ENCODE measurements at regions not wholly inside any gene's neighbourhood (a gene's known extent, or its start where the extent isn't known, plus 50 kb on each side); places are given as distances from the start of the nearest gene placed in this dataset.

DNA sequence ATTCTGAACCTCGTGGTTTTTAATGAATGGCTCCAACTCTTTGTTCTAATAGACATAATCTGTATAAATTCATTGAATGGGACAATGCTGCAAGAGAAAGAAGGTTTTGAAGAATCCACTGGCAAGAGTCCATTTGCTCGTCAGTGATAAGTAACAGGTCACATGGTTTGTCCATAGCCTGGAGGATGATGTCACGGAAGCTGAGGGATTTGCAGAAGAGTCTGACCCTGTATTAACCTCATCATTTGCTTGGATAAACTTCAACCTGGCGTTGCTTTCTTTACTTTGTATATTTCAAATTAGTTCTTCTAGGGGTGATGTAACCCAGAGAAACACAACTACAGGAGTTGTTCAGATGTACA is 197.4 kb downstream of the GAS1 start:
- peak overlapping the region in 1 of 2 donors; percentile 7 for H3K9ac ChIP-seq (ENCODE audit: insufficient read depth in 1 of 2, low read length in 2 of 2)
- H3K36me3 ChIP-seq (ENCODE audit: control insufficient read depth in 4 of 4, insufficient read depth in 4 of 4, low read length in 4 of 4) = no peaks in the 10 kb centered on the region
- DNase-seq = peak; percentile 40 to 86 (median 77)
- peaks cover 0 to 2% (median 0%) of the 10 kb centered on the region in 4 donors for H3K9me3 ChIP-seq (ENCODE audit: control insufficient read depth in 4 of 4, insufficient read depth in 3 of 4, low read length in 3 of 4)
- TF ChIP-seq CTCF (IDR thresholded peaks at IDR 0.05; ENCODE audit: control extremely low read depth, extremely low read depth) = no peak
- no peaks in the 10 kb centered on the region for H3K27me3 ChIP-seq (ENCODE audit: control insufficient read depth in 3 of 3, insufficient read depth in 3 of 3, low read length in 2 of 3)
- WGBS, 2 donors = 66 to 75% methylated on average over 4 of the region's 4 CpGs
- H3K27ac ChIP-seq (ENCODE audit: low read depth in 1 of 2, low read length in 1 of 2) = no peak overlapping the region
- ATAC-seq (ENCODE audit: insufficient read depth, low FRiP score) = no peak
- no peak overlapping the region for H3K4me3 ChIP-seq
- peaks cover 0 to 32% (median 15%) of the 10 kb centered on the region in 5 donors for H3K4me1 ChIP-seq (ENCODE audit: control insufficient read depth in 5 of 5, insufficient read depth in 5 of 5, low read length in 5 of 5)

DNA sequence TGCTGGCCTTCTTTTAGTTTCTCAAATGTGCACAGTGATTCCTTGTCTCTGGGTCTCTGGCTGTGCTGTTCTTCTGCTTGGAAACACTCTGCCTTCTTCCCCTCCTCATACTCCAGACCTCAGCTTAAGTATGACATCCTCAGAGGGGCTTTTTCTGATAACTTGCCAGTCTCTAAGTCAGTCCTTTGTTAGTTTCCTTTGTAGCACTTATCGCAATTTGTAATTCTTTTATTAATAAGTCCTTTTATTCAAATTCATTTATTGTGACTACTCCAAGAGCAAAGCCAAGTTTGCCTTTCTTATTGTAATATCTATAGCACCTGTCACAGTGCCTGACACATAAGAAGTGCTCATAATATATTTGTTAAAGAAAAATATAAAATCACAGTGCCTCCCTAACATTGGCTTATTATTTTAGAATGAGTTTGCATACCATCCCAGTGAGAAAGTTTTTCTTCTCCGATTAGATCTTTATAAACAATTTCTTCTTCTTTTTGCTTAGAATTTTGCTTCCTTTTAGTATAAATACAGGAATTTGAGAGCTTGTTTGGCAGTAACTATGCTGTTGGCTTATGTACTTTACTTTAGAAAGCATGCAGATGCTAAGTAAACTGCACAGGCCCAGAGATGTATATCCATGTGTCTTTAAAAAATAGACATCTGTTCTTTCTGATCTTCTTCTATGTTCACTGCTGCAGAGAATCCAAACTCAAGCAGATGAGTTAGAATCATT is 198.0 kb downstream of the GAS1 start:
- H3K4me1 ChIP-seq (ENCODE audit: control insufficient read depth in 5 of 5, insufficient read depth in 5 of 5, low read length in 5 of 5) = peaks cover 0 to 26% (median 9%) of the 10 kb centered on the region in 5 donors
- H3K9ac ChIP-seq (ENCODE audit: insufficient read depth in 1 of 2, low read length in 2 of 2) = peak overlapping the region in 1 of 2 donors; percentile 7
- DNase-seq (peak in 2 of 3 donors; percentile 71 to 82), ATAC-seq (ENCODE audit: insufficient read depth, low FRiP score) (no peak)
- WGBS, 2 donors = 64 to 86% methylated on average over 2 of the region's 2 CpGs
- no peak for TF ChIP-seq CTCF (IDR thresholded peaks at IDR 0.05; ENCODE audit: control extremely low read depth, extremely low read depth)
- no peaks in the 10 kb centered on the region for H3K27me3 ChIP-seq (ENCODE audit: control insufficient read depth in 3 of 3, insufficient read depth in 3 of 3, low read length in 2 of 3)
- H3K4me3 ChIP-seq = no peak overlapping the region
- peaks cover 0 to 2% (median 0%) of the 10 kb centered on the region in 4 donors for H3K9me3 ChIP-seq (ENCODE audit: control insufficient read depth in 4 of 4, insufficient read depth in 3 of 4, low read length in 3 of 4)
- H3K27ac ChIP-seq (ENCODE audit: low read depth in 1 of 2, low read length in 1 of 2) = no peak overlapping the region
- H3K36me3 ChIP-seq (ENCODE audit: control insufficient read depth in 4 of 4, insufficient read depth in 4 of 4, low read length in 4 of 4) = no peaks in the 10 kb centered on the region

DNA sequence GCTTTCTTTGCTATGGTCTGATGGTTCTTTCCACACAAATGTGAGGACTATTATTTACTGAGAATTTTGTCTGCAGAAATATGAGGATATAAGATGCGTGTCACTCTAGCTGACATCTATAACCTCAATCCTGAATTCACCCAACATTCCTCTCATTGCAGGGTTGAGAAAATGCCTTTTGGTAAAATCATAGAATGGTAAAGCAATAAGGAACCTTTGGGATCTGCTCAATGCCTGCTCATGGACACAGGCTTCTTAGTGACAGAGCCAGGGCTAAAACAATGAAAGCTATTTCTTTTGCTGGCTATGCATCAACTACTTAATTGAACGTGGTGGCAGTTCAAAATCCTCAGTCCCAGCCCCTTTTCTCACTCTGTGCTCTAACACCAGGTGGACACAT is 199.6 kb downstream of the GAS1 start:
- Histone ChIP-seq H3K4me1 (ENCODE audit: control insufficient read depth in 5 of 5, insufficient read depth in 5 of 5, low read length in 5 of 5) (peaks cover 0 to 23% (median 4%) of the 10 kb centered on the region in 5 donors), H3K27ac (ENCODE audit: low read depth in 1 of 2, low read length in 1 of 2) (no peak overlapping the region), H3K9me3 (ENCODE audit: control insufficient read depth in 4 of 4, insufficient read depth in 3 of 4, low read length in 3 of 4) (peaks cover 0 to 2% (median 0%) of the 10 kb centered on the region in 4 donors), H3K9ac (ENCODE audit: insufficient read depth in 1 of 2, low read length in 2 of 2) (no peak overlapping the region), H3K36me3 (ENCODE audit: control insufficient read depth in 4 of 4, insufficient read depth in 4 of 4, low read length in 4 of 4) (no peaks in the 10 kb centered on the region), H3K4me3 (no peak overlapping the region), H3K27me3 (ENCODE audit: control insufficient read depth in 3 of 3, insufficient read depth in 3 of 3, low read length in 2 of 3) (no peaks in the 10 kb centered on the region)
- DNase-seq (no peak), ATAC-seq (ENCODE audit: insufficient read depth, low FRiP score) (no peak)
- no peak for TF ChIP-seq CTCF (IDR thresholded peaks at IDR 0.05; ENCODE audit: control extremely low read depth, extremely low read depth)
- WGBS, 2 donors = 60 to 74% methylated on average over 2 of the region's 2 CpGs

Measured in lung (tissue), 11 donors.